GM19455 (cell line): ENCODE measurements at regions not wholly inside any gene's neighbourhood (a gene's known extent, or its start where the extent isn't known, plus 50 kb on each side); places are given as distances from the start of the nearest gene placed in this dataset.
"Not testable (repeated sequence)": the region's sequence is repeated elsewhere in the genome, so short reads cannot be mapped to it uniquely, and the experiment has no call there.

Experiments used
- ATAC-seq: cut with Tn5 transposase; IDR thresholded peaks from one replicate; pipeline ENCODE4 v1.9.1; 2021; ENCODE audit not compliant: unreplicated experiment

DNA sequence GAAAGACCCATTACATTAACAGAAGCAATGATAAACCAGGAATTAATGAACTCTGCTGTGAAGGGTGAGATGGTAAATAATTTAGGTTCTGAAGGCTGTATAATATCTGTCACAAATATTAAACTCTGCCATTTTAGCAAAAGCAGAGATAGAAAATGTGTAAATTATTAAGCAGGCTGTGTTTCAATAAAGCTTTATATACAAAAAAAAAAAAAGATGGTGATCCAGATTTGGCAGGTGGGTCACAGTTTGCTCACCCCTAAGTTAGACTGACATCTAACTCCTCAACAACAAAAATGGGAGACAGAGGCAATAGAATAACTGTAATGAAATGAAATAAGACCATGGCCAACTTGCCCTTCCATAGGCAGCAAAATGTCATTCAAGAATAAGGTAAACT lies 157.3 kb upstream of the FANCL start:
- no peak for ATAC-seq

DNA sequence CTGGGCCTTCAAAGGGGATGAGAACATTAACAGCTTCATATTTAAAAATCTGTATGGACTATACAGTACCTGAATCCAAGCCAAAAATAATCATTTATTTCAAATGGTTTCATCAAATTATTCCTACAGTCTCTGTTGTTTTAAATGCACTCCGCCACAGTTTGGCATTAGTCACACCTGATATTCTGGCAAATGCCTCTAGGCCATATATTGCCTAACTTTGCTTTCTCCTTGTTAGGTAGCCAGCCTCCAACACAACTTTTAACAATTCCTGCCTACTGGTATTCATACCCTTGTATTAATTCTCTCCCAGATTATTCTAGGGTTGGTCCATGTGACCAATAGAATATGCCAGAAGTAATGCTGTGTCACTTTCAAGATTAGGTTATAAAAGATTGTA lies 146.6 kb upstream of the FANCL start:
- ATAC-seq: no peak

DNA sequence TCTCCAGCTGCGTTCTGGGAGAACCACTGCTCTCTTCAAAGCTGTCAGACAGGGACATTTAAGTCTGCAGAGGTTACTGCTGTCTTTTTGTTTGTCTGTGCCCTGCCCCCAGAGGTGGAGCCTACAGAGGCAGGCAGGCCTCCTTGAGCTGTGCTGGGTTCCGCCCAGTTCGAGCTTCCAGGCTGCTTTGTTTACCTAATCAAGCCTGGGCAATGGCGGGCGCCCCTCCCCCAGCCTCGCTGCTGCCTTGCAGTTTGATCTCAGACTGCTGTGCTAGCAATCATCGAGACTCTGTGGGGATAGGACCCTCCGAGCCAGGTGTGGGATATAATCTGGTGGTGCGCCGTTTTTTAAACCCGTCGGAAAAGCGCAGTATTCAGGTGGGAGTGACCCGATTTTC lies 145.8 kb upstream of the FANCL start:
- not testable (repeated sequence) for ATAC-seq

DNA sequence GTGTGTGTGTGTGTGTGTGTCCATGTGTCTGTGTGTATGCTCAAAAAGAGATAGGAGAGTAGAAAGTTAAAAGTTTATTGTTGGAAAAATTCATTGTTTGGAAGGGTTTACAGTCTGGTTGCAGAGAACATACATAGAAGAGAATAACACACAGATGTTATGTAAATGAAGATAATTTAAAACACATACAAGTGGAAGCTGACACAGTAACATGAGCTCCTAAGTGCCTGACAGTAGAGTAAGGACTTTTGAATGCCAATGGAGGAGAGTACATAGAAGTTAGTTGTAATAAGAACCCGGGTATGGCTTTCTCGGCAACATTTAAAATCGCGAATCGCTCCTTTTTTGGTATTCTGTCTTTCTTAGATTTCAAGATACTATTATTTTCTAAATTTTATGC lies 137.0 kb upstream of the FANCL start:
- no peak for ATAC-seq

DNA sequence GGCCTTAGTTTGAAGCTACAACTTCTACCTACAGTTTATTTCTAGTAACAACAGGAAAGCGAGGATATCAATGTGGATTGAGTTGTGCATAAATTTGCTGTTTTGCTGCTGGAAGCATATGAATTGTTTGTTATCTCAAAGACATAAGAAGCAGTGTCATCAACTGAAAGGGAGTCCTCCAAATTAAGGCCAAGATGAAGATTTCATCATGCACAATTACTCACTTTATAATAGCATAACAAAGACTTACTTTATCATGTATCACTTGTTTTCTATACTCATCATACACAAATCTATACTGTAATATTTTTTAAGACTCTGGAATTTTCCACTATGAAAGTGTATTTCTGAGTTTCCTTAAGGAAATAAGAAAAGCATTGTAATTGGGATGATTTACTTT lies 136.1 kb upstream of the FANCL start:
- ATAC-seq: no peak

DNA sequence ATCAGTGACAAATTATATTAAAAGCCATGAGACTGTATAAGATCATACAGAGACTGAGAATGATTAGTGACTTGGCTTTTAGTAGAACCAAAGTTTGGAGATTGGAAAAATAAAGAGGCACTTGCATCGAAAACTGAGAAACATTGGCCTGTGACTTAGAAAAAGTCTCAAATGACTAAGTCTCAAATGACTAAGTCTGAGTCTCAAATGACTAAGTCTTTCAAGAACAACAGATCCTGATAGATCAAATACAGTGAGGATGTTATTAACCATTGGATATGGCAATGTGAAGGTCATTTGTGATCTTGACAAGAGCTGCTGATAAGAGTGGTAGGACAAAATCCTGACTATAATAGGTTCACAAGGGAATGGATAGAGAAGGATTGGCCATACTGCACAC lies 135.5 kb upstream of the FANCL start:
- ATAC-seq: no peak

DNA sequence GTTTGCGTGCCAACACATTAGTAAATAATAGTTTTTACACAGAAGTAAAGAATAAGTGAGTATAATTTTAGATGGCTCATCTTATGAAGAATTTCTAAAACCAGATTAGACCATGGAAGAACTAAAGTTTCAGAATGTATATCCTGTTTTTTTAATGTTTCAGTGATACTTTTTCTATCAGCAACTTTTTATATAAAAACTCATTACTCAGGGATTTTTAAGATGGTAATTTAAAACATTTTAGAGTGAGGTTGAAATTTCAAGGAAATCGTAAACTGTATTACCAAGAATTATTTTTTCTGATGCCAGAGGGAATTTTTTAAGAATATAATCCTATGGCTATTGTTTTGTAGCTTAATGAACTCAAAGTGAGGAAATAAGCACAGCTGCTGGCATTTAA lies 128.5 kb upstream of the FANCL start:
- ATAC-seq: no peak

DNA sequence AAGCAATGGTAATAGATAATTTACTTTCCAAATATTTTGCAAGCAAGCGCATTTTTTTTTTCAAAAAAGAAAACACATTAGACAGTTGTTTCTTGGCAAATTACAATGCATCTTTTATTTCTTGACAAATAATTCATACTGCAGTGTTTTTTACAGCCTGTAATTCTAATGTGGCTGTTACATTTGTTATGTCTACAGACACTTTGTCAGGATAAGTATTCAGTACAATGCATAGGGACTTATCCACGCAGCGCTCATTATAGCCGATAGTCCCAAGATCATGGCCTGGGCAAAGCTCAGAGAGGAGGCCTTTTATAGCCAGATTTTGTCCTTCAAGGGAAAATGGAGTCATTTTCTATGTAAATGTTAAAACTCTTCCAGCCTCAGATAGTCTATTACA lies 123.0 kb upstream of the FANCL start:
- no peak for ATAC-seq

DNA sequence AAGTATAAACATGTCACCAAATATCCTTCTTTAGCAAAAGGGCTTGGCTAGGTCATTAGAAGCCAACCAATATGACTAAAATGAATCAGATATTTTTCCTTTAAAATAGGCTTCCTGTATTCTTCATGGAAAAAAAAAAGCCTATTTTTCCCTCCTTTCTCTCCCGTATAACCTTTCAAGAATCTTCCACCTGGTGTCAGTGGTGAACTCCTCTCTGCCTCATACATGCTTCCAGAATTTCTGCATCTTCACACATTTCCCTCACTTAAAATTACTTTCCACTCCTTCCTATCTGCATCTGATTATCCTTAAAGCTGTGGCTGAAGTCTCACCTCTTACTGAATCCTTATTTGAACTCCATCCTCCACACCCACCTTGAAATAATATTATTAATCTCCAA lies 116.9 kb upstream of the FANCL start:
- no peak for ATAC-seq

DNA sequence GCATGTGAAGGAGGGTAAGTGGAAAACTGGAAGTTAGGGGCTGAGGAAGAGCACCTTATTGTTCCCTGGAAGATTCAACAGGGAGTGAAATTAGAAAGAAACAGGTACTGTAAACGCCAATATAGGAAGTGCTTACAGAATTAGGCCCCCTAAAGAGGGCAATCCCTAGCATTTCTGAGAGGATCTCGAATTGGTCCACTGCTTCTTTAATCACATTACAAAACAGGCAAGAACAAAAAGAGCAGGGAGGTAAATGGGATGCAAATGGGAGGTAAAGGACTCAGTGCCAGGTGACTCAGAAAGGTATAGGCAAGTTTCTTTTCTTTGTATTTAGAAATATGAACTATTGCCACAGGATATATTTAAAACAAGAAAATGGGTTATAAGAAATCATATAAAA lies 116.4 kb upstream of the FANCL start:
- ATAC-seq: no peak

DNA sequence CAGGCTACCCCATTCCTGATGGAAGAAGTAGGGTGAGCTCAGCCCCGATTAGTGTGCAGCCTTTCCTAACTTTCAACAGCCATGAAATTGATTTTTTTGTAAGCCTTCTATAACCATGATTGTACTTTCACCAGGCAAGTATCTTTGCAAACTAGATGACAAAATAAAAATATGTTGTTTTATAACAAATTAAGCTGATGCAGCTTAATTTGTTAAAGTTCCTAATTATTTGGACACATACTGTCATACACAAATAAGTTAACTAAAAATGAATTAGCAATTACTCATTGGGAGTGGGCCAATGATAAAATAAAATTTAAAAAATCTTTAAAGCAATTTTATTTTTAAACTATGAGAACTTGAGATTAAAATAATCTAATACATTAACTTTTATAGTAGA lies 113.1 kb upstream of the FANCL start:
- ATAC-seq: no peak

DNA sequence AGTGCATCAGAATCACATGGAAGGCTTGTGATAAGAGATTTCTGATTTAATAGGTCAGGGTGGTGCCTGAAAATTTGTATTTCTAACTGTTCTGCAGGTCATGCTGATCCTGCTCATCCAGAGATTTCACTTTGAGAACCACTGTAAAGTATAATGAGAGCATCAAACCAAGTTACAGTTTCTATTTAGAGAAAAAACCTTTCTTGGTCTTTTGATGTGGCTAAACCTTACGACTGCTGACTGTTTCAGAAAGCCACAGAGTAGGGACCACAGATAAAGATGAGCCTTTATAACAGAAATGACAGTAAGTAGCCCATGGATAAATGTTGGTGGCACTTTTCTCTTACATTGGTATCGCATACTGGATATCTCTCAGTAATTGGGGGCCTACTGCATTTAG lies 109.4 kb upstream of the FANCL start:
- ATAC-seq: peak; percentile 70

DNA sequence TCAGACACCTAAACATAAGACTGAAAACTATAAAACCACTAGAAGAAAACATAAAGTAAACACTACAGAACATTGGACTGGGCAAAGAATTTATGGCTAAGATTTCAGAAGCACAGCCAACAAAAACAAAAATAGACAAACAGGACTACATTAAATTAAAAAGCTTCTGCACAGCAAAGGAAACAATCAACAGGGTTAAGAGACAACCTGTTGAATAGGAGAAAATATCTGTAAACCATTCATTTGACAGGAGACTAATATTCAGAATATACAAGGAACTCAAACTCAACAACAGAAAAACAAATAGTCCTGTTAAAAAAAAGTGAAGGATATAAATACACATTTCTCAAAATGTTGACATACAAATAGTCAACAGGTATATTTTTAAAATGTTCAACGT lies 106.7 kb upstream of the FANCL start:
- ATAC-seq: no peak

DNA sequence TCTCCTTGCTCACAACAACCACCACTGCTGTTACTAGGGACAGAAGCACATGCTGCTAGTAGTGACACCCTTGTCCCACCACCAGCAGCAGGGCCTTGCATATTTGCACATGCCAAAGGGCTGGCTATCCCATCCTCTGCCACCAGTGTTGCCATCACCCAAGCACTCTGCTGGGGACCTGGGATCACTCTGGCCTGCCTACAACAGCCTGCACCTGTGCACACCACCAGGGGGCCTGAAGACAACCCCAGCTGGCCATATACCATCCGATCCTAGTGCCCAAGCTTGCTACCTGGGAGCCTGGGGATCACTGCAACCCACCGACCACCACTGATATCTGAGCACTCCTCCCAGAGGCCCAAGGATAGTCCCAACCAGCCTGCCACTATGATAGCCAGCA lies 99.9 kb upstream of the FANCL start:
- ATAC-seq: no peak

DNA sequence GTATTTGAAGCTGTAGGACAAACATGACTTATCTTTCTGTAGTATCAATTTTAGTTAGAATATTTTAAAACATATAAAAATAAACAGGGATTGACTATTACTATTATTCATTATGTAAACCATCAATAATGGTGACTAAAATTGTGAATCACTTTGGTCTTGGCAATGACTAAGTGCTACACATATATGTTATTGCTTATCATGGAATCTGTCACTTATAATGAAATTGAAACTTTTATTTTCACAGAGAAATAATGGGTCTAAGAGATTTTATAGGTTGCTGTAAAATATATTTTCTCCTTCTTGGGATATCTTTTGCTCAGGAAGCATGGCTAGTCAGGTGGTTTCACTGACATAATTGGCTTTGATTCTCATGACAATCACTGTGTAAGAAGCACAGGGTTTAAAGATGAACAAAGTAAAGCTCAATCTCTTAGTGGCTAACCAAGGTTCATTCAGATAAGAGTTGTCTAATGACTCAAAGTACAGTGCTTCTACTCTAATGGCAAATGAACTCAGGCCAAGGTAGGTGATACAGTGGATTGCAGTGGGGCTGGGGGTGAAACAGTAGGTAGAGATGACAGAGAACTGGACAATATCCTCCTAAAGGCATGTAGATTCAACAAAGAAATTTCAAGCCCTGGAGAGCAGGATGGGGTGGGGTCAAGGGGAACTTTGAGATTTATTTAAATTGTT lies 98.6 kb upstream of the FANCL start:
- ATAC-seq: no peak

DNA sequence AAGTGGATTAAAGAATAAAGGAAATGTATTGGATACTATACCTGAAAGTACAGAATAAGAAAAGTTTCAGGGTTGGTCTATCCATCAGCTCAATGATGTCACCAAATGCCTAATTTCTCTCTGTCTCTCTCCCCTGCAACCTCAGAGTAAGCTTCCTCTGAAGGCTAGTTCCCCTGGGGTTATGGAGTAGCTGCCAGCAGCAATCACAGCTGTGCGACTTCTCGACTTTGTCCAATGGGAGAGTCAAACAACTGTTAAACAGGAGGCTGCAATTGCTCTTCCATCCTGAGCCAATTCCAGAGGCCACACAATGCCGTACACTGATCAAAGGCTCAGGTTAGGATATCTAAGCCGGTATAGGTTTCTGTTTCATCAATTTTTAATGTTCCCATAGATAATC lies 95.3 kb upstream of the FANCL start:
- no peak for ATAC-seq

DNA sequence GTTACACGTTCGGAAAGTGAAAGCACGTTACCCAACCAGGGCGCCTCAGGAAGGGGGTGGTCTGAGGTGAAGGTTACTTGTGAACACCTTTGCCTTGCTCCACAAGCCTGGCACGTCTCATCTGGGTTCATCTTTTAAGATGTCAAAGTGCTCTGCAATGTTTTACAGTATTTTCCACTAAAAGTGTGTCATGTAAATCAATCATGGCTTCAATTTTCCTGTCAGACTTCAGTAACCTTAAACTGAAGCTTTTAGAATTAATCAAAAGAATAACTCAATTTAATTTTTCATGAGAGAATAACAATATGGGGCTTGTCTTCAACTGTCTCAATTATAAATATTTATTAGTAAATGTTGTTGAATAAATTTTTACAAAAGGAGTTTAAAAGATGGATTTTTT lies 93.3 kb upstream of the FANCL start:
- no peak for ATAC-seq

DNA sequence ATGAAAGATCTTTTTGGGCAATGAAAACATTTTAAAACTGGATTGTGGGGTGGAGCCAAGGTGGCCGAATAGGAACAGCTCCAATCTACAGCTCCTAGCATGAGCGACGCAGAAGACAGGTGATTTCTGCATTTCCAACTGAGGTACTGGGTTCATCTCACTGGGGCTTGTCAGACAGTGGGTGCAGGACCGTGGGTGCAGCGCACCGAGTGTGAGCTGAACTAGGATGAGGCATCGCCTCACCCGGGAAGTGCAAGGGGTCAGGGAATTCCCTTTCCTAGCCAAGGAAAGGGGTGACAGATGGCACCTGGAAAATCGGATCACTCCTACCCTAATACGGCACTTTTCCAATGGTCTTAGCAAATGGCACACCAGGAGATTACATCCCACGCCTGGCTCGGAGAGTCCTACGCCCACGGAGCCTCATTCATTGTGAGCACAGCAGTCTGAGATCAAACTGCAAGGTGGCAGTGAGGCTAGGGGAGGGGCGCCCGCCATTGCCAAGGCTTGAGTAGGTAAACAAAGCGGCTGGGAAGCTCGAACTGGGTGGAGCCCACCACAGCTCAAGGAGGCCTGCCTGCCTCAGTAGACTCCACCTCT lies 84.3 kb upstream of the FANCL start:
- not testable (repeated sequence) for ATAC-seq

DNA sequence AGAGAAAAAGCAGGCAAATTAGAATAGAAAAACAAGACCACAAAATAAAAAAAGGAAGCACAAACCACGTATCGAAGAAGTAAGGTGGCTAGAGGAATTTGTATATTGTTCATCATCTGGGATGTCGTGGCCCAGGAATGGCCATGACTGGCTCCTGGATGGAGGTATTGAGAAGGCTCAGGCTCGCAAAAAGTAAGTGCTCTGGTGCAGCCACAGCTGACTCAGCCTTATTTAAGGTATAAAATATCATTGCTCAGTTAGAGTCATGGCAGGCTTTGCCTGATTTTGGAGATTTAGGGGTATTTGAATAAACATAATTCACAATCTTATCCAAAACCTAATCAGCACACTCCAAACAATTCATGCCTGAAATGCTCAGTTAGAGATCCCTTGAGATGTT lies 78.4 kb upstream of the FANCL start:
- ATAC-seq: no peak

DNA sequence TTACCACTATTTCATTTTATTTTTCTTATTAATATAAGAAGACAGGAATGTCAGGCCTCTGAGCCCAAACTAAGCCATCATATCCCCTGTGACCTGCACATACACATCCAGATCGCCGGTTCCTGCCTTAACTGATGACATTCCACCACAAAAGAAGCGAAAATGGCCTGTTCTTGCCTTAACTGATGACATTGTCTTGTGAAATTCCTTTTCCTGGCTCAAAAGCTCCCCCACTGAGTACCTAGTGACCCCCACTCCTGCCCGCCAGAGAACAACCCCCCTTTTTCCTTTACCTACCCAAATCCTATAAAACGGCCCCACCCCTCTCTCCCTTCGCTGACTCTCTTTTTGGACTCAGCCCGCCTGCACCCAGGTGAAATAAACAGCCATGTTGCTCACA lies 77.8 kb upstream of the FANCL start:
- ATAC-seq: not testable (repeated sequence)

DNA sequence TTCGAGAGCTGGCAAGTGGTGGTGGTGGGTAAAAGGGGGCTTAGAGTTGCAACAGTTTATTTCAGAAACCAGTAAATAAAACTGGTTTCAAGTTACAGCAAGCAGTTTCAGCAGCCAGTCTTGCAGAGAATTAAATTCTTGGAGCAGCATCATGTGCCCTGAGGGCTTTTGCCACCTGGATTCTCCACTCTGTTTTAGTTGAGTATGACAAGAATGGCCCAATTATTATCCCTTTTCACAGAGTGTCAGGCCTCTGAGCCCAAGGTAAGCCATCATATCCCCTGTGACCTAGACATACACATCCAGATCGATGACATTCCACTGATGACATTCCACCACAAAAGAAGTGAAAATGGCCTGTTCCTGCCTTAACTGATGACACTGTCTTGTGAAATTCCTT lies 72.8 kb upstream of the FANCL start:
- ATAC-seq: no peak

DNA sequence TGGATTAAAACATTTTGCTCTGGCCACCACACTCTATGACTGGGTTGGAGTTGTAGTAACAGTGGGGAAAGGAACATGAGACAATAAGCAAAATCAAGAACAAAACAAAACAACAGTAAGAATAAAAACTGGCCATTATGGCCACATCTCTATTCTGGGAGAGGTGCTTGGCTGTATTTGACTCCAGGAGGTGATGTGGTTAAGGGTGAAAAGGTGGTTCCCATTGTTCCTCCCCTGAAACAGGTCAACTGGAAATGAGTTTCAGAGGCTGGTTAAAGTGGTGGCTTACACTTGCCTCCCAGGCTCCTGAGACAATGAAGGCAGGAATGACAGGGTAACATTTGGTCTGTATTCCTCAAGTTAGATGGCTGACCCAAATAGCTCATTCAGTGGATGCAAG lies 67.3 kb upstream of the FANCL start:
- ATAC-seq: no peak

DNA sequence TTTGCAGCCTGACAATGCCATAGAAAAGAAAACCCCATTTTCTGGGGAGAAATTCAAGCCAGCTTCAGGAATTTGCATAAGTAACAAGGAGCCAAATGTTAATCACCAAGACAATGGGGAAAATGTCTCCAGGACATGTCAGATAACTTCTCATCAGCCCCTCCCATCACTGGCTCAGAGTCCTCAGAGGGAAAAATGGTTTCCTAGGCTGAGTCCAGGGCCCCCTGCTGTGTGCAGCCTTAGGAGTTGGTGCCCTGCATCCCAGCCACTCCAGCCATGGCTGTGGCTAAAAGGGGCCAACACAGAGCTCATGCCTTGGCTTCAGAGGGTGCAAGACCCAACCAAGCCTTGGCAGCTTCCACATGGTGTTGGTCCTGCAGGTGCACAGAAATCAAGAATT lies 63.7 kb upstream of the FANCL start:
- ATAC-seq: no peak
